ENCODE measurements at regions not wholly inside any gene's neighbourhood (a gene's known extent, or its start where the extent isn't known, plus 50 kb on each side); places are given as distances from the start of the nearest gene placed in this dataset.
A peak's percentile ranks its signal among the peaks of the same experiment; 100 is the strongest.
"Not testable (repeated sequence)": the region's sequence is repeated elsewhere in the genome, so short reads cannot be mapped to it uniquely, and the experiment has no call there.

GRCh38 chr3:55294557-55294956 lies 192.5 kb downstream of the WNT5A start:
- no peak for DNase-seq

- DNase-seq = peak; percentile 11
Observed at GRCh38 chr3:55292360-55292759, 194.7 kb downstream of the WNT5A start.

- DNase-seq = no peak
Observed at GRCh38 chr3:55288657-55289056, 198.4 kb downstream of the WNT5A start.

GRCh38 chr3:55286693-55287092 lies 200.4 kb downstream of the WNT5A start:
- DNase-seq = no peak

GRCh38 chr3:55285156-55285555 lies 201.9 kb downstream of the WNT5A start:
- DNase-seq = no peak

GRCh38 chr3:55283441-55283925 lies 203.6 kb downstream of the WNT5A start:
- no peak for DNase-seq

GRCh38 chr3:55282994-55283393 lies 204.1 kb downstream of the WNT5A start:
- no peak for DNase-seq

GRCh38 chr3:55272031-55272645 lies 215.0 kb downstream of the WNT5A start:
- DNase-seq = no peak

GRCh38 chr3:55271549-55271948 lies 215.6 kb downstream of the WNT5A start:
- no peak for DNase-seq

GRCh38 chr3:55270976-55271375 lies 216.1 kb downstream of the WNT5A start:
- DNase-seq = no peak

- no peak for DNase-seq
Observed at GRCh38 chr3:55269636-55270035, 217.5 kb downstream of the WNT5A start.

GRCh38 chr3:55269096-55269495 lies 218.0 kb downstream of the WNT5A start:
- no peak for DNase-seq

GRCh38 chr3:55267206-55267930 lies 219.7 kb downstream of the WNT5A start:
- DNase-seq = no peak

- DNase-seq = no peak
Observed at GRCh38 chr3:55264919-55265318, 222.2 kb downstream of the WNT5A start.

GRCh38 chr3:55252921-55253320 lies 234.2 kb downstream of the WNT5A start:
- DNase-seq = no peak

GRCh38 chr3:55249156-55249555 lies 237.9 kb downstream of the WNT5A start:
- not testable (repeated sequence) for DNase-seq

GRCh38 chr3:55247666-55248065 lies 239.4 kb downstream of the WNT5A start:
- no peak for DNase-seq

GRCh38 chr3:55246033-55246432 lies 241.1 kb downstream of the WNT5A start:
- DNase-seq = no peak

GRCh38 chr3:55245351-55245750 lies 241.8 kb downstream of the WNT5A start:
- DNase-seq = peak; percentile 67

GRCh38 chr3:55244247-55244646 lies 242.9 kb downstream of the WNT5A start:
- no peak for DNase-seq

- DNase-seq = no peak
Observed at GRCh38 chr3:55243678-55244077, 243.4 kb downstream of the WNT5A start.

GRCh38 chr3:55242921-55243320 lies 244.2 kb downstream of the WNT5A start:
- DNase-seq = no peak

- DNase-seq = no peak
Observed at GRCh38 chr3:55241098-55241497, 246.0 kb downstream of the WNT5A start.

GRCh38 chr3:55235416-55235815 lies 251.7 kb downstream of the WNT5A start:
- no peak for DNase-seq

GRCh38 chr3:55226696-55227095 lies 260.4 kb downstream of the WNT5A start:
- no peak for DNase-seq

Measured in retina (tissue), 1 donor.